ENCODE measurements at regions not wholly inside any gene's neighbourhood (a gene's known extent, or its start where the extent isn't known, plus 50 kb on each side); places are given as distances from the start of the nearest gene placed in this dataset.

GRCh38 chr6:9481292-9482029, 933.4 kb downstream of the TFAP2A start:
- no peak for DNase-seq (ENCODE audit: low read depth)

GRCh38 chr6:9468277-9468676, 946.6 kb downstream of the TFAP2A start:
- DNase-seq (ENCODE audit: low read depth), result no peak

GRCh38 chr6:9467741-9468140, 947.1 kb downstream of the TFAP2A start:
- DNase-seq (ENCODE audit: low read depth), result no peak

GRCh38 chr6:9464583-9464982, 950.3 kb downstream of the TFAP2A start:
- DNase-seq (ENCODE audit: low read depth), result no peak

GRCh38 chr6:9463311-9463710, 951.6 kb downstream of the TFAP2A start:
- DNase-seq (ENCODE audit: low read depth), result no peak

- DNase-seq (ENCODE audit: low read depth), result no peak
Observed at GRCh38 chr6:9461188-9461587, 953.7 kb downstream of the TFAP2A start.

GRCh38 chr6:9458424-9458823, 956.5 kb downstream of the TFAP2A start:
- DNase-seq (ENCODE audit: low read depth), result no peak

- no peak for DNase-seq (ENCODE audit: low read depth)
Observed at GRCh38 chr6:9455864-9456658, 958.8 kb downstream of the TFAP2A start.

GRCh38 chr6:9439621-9440330, 975.1 kb downstream of the TFAP2A start:
- no peak for DNase-seq (ENCODE audit: low read depth)

GRCh38 chr6:9437836-9438235, 977.0 kb downstream of the TFAP2A start:
- no peak for DNase-seq (ENCODE audit: low read depth)

DNA sequence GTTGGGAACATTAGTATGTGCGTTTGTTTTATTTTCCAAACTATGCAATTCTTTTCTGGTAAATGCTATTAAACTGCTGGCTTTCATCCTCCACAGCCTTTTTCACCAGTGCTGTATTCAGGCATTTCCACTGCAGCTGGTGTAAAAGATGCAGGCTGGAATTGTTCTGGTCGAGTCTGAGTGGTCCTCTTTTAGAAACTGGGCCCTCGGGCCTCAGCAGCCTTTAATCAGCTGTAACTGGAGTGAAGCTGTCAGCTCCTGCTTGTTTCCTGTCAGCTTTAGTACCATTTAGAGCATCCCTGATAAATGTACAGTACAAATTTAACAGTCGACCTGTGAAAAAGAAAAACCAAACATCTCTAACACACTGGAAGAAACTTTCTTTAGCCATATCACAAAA, 979.6 kb downstream of the TFAP2A start:
- no peak for DNase-seq (ENCODE audit: low read depth)

DNA sequence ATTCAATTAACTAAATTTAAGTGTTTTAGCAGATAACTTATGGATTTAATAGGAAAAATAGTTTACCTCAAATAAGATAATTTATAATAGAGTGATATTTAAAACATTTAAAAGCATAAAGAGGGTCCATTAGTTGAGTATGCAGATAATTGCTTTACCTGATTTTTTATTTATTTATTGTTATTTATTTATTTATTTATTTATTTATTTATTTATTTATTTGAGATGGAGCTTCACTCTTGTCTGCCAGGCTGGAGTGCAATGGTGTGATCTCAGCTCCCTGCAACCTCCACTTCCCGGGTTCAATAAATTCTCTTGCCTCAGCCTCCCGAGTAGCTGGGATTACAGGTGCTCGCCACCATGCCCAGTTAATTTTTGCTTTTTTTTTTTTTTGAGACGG, 982.9 kb downstream of the TFAP2A start:
- DNase-seq (ENCODE audit: low read depth), result no peak

- DNase-seq (ENCODE audit: low read depth), result peak; percentile 22
Observed at GRCh38 chr6:9428421-9429172, 986.3 kb downstream of the TFAP2A start.

DNA sequence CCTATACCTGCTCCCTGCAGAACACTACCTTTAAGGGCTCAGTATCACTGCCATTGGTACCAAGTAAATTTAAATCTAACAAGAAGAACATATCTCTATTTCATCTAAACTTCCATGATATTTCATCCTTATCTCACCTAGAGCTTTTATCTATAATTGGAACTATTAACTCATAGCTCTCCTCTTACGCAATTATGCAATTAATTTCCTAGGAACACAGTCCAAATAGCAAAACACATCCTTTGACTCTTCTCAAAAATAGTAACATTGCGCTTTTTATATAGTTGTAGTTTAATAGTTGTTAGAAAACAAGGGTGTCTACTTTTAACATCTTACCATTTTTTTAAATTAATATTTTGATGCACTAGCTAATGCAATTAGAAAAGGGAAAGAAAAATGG, 986.8 kb upstream of the SLC35B3 start:
- DNase-seq (ENCODE audit: low read depth), result no peak

DNA sequence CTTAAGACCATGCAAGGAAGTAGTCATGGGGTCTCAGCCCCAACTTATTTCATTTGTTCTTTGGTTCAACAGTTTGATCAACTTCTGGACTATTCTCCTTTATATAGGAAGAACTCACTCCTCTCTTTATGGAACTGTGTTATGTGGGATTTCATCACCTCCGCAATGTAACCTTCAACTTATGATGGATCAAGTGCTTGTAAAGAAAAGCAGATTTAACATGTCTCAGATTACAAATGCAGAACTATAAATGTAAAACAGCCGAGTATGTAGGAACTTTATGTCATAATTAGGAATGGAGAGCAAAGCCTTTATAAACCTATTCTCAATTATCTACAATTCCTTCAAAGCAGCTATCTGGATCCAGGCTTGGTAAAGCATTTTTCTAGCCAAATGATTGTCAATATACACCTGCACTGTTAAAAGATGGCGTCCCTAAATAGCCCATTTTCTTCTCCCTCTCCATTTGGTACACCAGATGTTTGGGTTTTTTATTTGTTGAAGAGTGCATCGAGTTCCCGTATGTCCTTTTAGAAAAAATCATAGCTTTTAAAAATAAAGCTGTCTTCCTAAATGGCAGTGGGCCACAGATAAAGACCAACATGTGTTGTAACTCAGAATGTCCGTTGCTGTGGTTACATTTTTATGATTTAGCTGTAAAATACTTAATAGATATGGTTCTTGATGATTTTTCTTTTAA, 985.1 kb upstream of the SLC35B3 start:
- DNase-seq (ENCODE audit: low read depth), result no peak

DNA sequence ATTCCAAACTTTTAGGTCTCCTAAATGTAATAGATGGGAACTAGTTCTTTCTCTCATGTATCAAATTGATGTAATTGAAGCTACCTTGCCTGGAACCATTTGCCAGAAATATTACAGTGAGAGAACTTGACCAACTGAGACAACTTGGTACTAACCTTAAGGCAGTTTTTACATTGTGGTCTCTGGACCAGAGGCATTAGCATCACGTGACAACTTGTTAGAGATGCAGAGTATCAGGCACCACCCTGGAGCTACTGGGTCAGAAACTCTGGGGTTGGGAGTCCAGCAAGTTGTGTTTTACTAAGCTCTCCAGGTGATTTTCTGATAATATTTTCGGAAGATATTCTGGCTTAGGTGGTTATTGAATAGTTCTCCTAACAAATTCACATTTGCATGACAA, 982.1 kb upstream of the SLC35B3 start:
- DNase-seq (ENCODE audit: low read depth), result no peak

DNA sequence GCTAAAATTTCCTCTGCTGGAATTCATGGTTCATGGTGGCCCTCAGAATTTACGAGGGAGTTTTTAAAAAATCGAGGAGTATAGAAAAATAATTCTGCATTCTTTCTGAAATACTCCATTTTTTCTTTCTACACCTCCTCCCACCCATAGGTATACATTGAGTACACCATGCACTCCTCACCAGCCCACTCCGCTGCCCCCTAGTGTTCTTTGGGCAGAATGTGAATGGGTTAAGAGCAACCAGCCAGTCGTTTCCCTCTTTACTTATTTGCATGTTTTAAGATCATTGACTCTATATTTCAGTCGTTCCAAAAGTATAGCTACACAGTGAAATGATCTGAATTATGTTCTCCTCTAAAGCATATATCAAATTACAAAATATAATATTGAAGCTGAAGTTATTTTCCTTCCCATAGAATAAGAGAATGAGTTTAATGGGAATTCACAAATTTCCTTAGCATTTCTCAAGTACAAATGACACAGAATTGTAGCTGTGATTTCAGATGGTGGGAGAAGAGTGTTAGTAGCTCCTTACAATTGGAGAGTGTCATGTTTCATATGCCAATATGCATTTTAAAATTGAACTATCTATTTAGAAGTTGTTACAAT, 977.7 kb upstream of the SLC35B3 start:
- DNase-seq (ENCODE audit: low read depth), result no peak

DNA sequence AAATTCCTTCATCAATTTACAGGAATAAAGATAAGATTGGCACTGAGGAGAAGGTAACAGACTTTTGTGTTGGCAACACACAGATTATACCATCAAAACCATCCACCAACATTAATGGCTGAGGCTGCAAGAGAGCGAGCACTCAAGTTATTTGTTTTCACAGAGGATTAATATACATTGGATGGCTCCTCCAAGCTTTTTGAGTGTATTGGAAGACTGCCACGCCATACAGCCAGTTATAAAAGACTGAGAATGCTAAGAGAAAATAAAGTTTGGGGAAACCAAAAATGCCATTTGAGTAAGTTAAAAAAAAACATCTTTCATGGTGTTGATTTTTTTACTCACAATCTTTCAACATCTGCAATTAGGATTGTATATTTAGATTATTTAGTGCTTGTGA, 973.8 kb upstream of the SLC35B3 start:
- DNase-seq (ENCODE audit: low read depth), result no peak

DNA sequence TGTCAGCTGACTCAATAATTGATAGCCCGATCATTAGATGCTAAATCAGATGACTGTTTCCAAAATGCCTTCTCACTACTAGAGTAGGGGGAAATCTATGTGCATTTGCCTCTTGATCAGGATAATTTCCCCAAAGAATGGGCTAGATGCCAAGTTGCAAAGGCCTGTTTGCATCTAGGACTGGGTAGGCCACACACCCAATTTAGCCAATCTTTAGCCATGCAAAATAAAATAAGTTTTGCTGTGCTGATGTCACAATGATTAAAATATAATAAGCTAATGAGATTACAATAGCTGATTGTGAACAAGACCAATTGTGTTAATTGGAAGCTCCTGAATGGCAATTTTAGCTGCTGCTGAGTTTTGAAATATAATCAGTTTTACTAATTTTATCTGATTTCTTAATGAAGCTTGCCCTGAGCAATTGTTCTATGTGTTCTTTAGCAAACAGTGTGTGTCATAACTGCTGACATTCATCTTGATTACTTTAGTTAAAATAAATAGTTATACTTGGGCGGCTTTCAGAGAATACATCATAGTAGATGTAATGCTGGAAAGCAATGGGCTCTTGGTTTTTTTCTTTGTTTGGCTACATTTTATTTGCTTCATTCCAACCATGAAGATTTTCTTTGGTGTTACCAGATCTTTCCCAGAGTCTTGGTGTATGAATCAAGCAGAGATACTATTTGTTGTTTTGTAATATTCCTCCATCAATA, 973.2 kb upstream of the SLC35B3 start:
- DNase-seq (ENCODE audit: low read depth), result no peak

DNA sequence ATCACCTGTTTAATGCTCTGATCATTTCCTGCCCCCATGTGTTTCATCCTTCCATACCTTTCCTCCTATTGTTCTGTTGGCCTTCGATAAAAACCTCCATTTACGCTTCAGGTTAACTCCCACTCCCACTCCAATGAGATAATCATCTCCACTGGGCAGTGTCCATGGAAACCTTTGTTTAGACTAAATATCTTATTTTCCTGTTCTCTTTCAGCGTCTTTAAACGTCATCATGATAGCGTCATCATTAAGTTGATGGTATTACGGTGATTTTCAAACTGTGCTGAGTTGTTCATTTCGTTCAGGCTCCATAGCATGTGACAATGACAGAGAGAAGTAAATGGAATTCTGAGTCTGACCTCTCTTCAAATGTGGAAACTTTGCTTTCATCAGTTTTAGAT, 970.5 kb upstream of the SLC35B3 start:
- DNase-seq (ENCODE audit: low read depth), result no peak

- peak; percentile 46 for DNase-seq (ENCODE audit: low read depth)
Observed at GRCh38 chr6:9405369-9405768, 970.0 kb upstream of the SLC35B3 start.

Measured in non-pigmented ciliary epithelial cell (primary cell).